Upper lobe of right lung (tissue), 1 donor: ENCODE measurements at regions not wholly inside any gene's neighbourhood (a gene's known extent, or its start where the extent isn't known, plus 50 kb on each side); places are given as distances from the start of the nearest gene placed in this dataset.

Source experiments
- ATAC-seq: fragments of 200-7000 bp; cut with Tn5 transposase; one replicate; pipeline ENCODE4 v1.9.1; 2020; ENCODE audit warnings: mild to moderate bottlenecking, moderate library complexity
- DNase-seq: peaks from one replicate; pipeline ENCODE4 v3.0.0-alpha.2; 2020
- H3K27ac ChIP-seq: fragments of 200-600 bp; one replicate; pipeline ENCODE4 v1.8.0; 2022
- H3K27me3 ChIP-seq: fragments of 200-600 bp; one replicate; pipeline ENCODE4 v1.8.0; 2022; ENCODE audit warnings: mild to moderate bottlenecking
- H3K36me3 ChIP-seq: fragments of 200-600 bp; one replicate; pipeline ENCODE4 v1.8.0; 2022
- H3K4me1 ChIP-seq: fragments of 200-600 bp; one replicate; pipeline ENCODE4 v1.8.0; 2022
- H3K4me3 ChIP-seq: fragments of 200-600 bp; one replicate; pipeline ENCODE4 v1.8.0; 2022; ENCODE audit warnings: mild to moderate bottlenecking
- H3K9me3 ChIP-seq: fragments of 200-600 bp; one replicate; pipeline ENCODE4 v1.8.0; 2022
- CTCF ChIP-seq: fragments of 200-600 bp; IDR thresholded peaks from one replicate; pipeline ENCODE4 v1.8.0; 2022; ENCODE audit warnings: antibody characterized with exemption
- intact Hi-C: fragments of 100-400 bp; cut with DNase I; formaldehyde crosslinking; loops from one replicate; pipeline ENCODE4 v1.11.0; 2022
- donor health status: DM: no; HTN: yes; CAD: no; lungs with severe emphysema.

DNA sequence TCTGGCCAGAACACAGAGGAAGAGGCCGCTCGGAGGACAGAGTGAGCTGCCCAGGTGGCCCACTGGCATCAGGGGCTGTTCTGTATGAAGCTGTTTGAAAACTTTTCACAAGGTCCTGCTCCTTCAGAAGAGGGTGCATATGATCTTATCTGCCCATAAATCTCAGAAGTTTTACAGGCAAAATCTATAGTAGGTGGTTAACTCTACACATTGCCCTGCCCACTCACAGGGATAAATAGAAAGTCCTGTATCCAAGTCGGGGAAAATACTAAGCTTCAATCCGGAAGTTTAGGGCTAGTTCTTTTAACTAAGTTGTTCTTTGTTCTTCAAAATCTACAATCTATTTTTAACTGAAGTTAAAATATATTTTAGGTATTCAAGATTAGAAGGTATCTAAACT, 233.7 kb downstream of the FOXA2 start:
- intact Hi-C loops = no loop called here
- Histone ChIP-seq H3K4me1 (no peaks in the 10 kb centered on the region), H3K4me3 (no peak overlapping the region), H3K27ac (no peak overlapping the region), H3K27me3 (no peaks in the 10 kb centered on the region), H3K9me3 (no peaks in the 10 kb centered on the region), H3K36me3 (no peaks in the 10 kb centered on the region)
- DNase-seq (no peak), ATAC-seq (no peak)
- no peak for TF ChIP-seq CTCF

- Histone ChIP-seq H3K4me1 (no peaks in the 10 kb centered on the region), H3K4me3 (no peak overlapping the region), H3K27me3 (no peaks in the 10 kb centered on the region), H3K9me3 (no peaks in the 10 kb centered on the region), H3K36me3 (no peaks in the 10 kb centered on the region), H3K27ac (no peak overlapping the region)
- TF ChIP-seq CTCF = no peak
- ATAC-seq (no peak), DNase-seq (no peak)
- intact Hi-C loops = no loop called here
Measured at GRCh38 chr20:22348010-22348409, 236.4 kb downstream of the FOXA2 start.

DNA sequence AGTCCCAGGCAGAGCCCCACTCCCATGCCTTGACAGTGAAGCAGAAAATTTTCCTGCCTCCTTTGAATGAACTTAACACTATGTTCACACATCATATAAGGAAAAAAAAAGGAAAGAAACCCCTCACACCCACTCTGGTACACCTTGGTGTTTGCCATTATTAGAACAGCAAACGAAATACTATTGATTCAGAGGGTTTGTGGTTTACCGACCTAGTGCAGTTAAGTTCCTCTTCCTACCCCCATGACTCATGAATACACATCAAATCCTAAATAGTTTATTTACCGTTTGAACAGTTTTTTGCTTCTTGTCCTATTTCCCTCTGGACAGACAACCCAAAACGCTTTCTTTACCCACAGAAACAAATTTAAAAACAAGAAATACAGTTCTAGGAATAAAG, 237.7 kb downstream of the FOXA2 start:
- ATAC-seq = peak; percentile 32
- no peak overlapping the region for H3K4me3 ChIP-seq
- intact Hi-C loops = no loop called here
- no peaks in the 10 kb centered on the region for H3K4me1 ChIP-seq
- no peaks in the 10 kb centered on the region for H3K27me3 ChIP-seq
- H3K9me3 ChIP-seq = no peaks in the 10 kb centered on the region
- H3K36me3 ChIP-seq = no peaks in the 10 kb centered on the region
- H3K27ac ChIP-seq = no peak overlapping the region
- no peak for DNase-seq
- no peak for TF ChIP-seq CTCF

DNA sequence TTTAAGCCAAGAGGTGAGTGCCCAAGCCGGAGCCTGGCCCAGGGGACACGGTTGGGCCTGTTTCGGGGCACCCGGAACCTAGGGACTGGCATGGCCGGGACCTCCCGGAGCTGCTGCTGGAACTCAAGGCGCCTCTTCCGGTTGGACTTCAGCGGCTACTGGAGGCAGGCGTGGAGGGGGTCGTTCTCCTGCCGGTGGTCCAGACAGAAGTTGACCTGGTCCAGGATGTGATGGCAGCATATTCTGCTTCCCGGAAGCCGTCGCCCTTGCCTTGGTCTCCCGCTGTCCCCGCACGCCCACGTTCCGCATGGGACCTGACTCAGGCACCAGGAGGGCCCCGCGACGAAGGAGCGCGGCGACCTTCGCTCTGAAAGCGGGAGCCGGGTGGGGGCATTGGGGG, 240.8 kb downstream of the FOXA2 start:
- Histone ChIP-seq H3K4me3 (no peak overlapping the region), H3K9me3 (no peaks in the 10 kb centered on the region), H3K4me1 (no peaks in the 10 kb centered on the region), H3K36me3 (no peaks in the 10 kb centered on the region), H3K27me3 (no peaks in the 10 kb centered on the region), H3K27ac (no peak overlapping the region)
- intact Hi-C loops = no loop called here
- ATAC-seq (no peak), DNase-seq (no peak)
- no peak for TF ChIP-seq CTCF

- Histone ChIP-seq H3K4me3 (no peak overlapping the region), H3K4me1 (no peaks in the 10 kb centered on the region), H3K27ac (no peak overlapping the region), H3K9me3 (no peaks in the 10 kb centered on the region), H3K27me3 (no peaks in the 10 kb centered on the region), H3K36me3 (no peaks in the 10 kb centered on the region)
- intact Hi-C loops = no loop called here
- DNase-seq (no peak), ATAC-seq (no peak)
- TF ChIP-seq CTCF = no peak
Measured at GRCh38 chr20:22342410-22342809, 242.0 kb downstream of the FOXA2 start.

DNA sequence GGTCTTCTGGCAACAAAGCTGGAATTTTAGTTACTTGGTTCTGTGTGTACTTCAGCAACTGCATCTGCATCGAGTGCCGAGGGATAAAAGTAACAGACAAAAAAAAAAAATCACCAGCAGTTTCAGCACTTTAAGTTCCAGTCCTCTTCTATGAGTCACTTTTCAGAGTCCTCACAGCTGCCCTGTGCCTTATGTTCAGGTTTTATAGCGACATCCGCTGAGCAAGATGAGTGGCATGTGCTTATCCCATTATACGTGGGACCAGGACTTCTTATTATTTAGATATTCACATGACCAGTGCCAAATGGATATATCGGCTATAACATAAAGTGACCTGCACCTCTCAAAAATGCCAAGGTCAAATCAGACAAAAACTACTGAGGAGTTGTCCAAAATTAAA, 242.9 kb downstream of the FOXA2 start:
- Histone ChIP-seq H3K27me3 (no peaks in the 10 kb centered on the region), H3K36me3 (no peaks in the 10 kb centered on the region), H3K4me1 (no peaks in the 10 kb centered on the region), H3K27ac (no peak overlapping the region), H3K4me3 (no peak overlapping the region), H3K9me3 (no peaks in the 10 kb centered on the region)
- DNase-seq (no peak), ATAC-seq (no peak)
- no peak for TF ChIP-seq CTCF
- intact Hi-C loops = no loop called here
